ENCODE measurements at regions not wholly inside any gene's neighbourhood (a gene's known extent, or its start where the extent isn't known, plus 50 kb on each side); places are given as distances from the start of the nearest gene placed in this dataset.
"Not testable (repeated sequence)": the region's sequence is repeated elsewhere in the genome, so short reads cannot be mapped to it uniquely, and the experiment has no call there.

DNA sequence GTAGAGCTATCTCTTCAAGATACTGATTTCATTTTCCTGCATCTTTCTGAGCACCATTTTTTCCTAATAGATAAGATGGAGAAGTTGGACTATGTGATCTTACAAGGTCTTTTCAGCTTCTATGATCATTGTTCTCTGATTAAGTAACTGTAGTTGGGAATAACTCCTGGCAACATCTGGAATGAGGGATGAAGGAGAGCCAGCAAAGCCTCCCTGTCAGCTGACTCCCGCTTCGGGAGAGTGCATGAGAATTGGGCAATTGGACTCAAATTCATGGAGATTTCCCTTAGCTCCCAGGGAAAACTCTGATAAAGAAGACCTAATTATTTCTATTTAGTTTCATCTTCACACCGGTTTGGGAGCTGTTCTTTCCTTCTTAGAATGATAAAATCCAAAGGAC is 146.1 kb downstream of the CCDC71L start:
- no peak for DNase-seq
- no peak for TF ChIP-seq POLR2A (IDR thresholded peaks at IDR 0.05; ENCODE audit: low read length)
- TF ChIP-seq GATA1 (IDR thresholded peaks at IDR 0.05; ENCODE audit: low read depth, low read length) = no peak

DNA sequence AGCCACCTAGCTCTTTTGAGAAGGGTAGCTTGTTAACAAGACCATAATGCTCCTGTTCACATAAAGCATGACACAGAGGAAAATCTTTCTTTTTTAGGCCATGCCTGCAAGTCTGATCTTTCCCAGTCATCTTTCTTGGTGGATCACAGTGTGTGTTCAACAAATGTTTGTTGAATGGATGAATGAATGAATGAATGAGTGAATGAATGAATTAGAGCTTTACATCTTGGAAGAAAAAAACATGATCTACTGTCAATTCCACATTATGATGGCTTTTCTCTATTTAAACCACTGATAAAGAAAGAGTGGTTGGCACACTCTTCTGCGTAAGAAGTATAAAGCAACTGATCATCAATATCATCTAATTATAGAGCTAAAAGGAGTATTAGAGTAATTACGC is 148.7 kb downstream of the CCDC71L start:
- TF ChIP-seq POLR2A (IDR thresholded peaks at IDR 0.05; ENCODE audit: low read length) = no peak
- no peak for TF ChIP-seq GATA1 (IDR thresholded peaks at IDR 0.05; ENCODE audit: low read depth, low read length)
- DNase-seq = no peak

DNA sequence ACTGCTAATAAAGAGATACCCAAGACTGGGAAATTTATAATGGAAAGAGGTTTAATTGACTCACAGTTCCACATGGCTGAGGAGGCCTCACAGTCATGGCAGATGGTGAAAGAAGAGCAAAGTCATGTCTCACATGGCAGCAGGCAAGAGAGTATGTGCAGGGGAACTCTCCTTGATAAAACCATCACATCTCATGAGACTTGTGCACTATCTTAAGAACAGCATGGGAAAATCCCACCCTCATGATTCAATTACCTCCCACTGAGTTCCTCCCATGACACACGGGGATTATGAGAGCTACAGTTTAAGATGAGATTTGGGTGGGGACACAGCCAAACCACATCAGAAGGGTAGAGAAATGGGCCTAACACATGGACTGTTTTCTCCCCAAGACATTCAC is 156.3 kb downstream of the CCDC71L start:
- DNase-seq = peak; percentile 31 to 37
- no peak for TF ChIP-seq POLR2A (IDR thresholded peaks at IDR 0.05; ENCODE audit: low read length)
- TF ChIP-seq GATA1 (IDR thresholded peaks at IDR 0.05; ENCODE audit: low read depth, low read length) = no peak

DNA sequence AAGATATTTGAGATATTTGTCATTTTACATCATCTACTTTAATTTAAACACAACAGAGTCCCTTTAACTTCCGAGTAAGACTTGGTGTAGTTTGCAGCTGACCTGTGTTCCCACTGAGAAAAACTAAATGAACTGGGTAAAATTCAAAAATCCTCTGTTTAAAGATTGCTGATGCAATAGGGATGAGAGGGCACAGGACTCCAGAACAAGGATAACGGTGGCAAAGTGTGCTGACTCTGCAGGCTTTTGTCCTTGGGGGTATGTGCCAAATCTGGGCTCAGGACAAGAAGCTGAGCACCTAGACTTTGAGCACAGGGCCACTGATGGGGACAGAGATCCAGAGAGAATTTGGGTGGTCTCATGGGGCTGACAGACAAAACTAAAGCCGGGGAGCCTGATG is 156.8 kb downstream of the CCDC71L start:
- no peak for DNase-seq
- no peak for TF ChIP-seq GATA1 (IDR thresholded peaks at IDR 0.05; ENCODE audit: low read depth, low read length)
- TF ChIP-seq POLR2A (IDR thresholded peaks at IDR 0.05; ENCODE audit: low read length) = no peak

DNA sequence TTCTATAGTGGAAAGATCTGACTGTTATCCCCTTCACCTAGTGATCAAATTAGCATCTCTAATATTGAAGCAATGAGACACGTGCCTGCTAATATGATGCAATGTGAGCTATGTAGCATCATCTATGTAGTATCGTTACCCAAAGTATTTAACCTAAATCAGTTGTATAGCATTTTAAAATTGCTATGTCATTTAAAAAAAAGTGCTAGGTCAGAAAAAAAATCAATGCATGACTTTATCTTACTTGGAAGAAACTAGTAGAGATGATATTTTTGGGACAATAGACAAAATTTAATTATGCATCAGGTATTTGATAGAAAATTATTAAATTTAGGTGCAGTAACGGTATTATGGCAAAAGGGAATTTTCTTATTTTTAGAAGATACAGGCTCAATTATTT is 157.3 kb downstream of the CCDC71L start:
- TF ChIP-seq POLR2A (IDR thresholded peaks at IDR 0.05; ENCODE audit: low read length) (no peak), GATA1 (IDR thresholded peaks at IDR 0.05; ENCODE audit: low read depth, low read length) (no peak)
- no peak for DNase-seq

DNA sequence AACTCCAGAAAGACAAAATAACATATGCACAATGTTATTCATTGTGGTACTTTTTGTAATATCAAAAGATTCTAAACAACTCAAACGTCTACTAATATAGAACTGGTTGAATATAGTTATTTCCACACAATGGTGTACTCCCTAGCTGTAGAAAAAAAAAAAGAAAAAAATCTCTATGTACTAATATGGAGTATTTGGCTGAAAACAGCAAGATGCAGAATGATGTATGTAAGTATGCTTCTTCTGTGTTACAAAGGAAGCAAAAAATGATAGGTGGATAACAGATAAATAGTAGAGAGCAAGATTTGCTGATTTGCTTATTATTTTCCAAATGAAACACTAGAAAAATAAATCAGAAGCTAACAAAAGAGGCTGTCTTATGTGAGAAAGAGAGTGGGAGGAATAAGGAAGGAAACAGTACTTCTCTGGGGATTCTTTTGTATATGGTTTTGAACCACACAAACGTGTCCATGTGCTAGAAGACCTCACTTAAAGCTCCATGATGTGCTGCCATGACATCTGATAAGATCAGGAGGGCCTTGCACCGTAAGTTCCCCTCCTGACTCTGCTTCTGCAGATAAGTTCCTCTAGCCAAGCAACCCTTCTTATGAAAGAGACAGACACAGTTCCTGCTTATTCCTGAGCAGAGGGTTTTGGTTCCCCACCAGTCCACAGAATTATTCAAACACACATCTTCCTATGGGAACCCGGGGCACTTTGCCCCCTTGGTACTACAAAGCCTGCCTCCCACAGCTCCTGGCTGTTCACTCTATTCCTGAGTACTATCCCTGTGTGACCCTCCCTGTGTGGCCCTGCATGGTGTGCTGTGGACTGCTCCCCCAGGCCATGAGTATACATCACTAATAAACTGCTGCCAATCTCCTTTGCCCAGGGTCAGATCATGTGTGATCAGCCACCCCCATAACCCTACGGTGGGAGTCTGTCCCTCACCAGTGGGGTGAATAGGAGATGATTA is 159.1 kb downstream of the CCDC71L start:
- peak; percentile 71 to 84 for DNase-seq
- TF ChIP-seq GATA1 (IDR thresholded peaks at IDR 0.05; ENCODE audit: low read depth, low read length) (peak; percentile 10), POLR2A (IDR thresholded peaks at IDR 0.05; ENCODE audit: low read length) (no peak)

DNA sequence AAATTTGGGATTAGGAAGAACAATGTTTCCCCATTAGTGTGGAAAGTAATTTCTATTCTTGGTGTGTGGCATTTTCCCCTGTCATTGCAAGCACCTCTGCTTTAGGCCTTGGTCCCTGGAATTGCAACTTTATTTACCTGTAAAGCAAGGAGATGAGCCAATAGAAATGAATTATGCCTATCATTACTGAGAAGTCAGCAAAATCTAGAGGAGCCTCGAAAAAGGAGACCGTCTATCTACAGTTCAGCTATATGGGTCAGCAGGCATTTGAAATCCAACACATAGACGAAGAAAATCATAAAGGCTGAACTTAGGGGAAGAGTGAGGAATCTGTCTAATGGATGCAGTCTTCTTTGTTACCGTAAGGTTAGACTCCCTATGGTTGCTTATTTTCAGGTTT is 161.1 kb downstream of the CCDC71L start:
- TF ChIP-seq POLR2A (IDR thresholded peaks at IDR 0.05; ENCODE audit: low read length) = no peak
- no peak for TF ChIP-seq GATA1 (IDR thresholded peaks at IDR 0.05; ENCODE audit: low read depth, low read length)

DNA sequence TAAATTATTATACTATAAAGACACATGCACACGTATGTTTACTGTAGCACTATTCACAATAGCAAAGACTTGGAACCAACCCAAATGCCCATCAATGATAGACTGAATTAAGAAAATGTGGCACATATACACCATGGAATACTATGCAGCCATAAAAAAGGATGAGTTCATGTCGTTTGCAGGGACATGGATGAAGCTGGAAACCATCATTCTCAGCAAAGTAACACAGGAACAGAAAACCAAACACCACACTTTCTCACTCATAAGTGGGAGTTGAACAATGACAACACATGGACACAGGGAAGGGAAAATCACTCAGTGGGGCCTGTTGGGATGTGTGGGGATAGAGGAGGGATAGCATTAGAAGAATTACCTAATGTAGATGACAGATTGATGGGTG is 163.0 kb downstream of the CCDC71L start:
- DNase-seq = not testable (repeated sequence)

More for the DNA sequence above, 161.1 kb downstream of the CCDC71L start:
- no peak for DNase-seq

DNA sequence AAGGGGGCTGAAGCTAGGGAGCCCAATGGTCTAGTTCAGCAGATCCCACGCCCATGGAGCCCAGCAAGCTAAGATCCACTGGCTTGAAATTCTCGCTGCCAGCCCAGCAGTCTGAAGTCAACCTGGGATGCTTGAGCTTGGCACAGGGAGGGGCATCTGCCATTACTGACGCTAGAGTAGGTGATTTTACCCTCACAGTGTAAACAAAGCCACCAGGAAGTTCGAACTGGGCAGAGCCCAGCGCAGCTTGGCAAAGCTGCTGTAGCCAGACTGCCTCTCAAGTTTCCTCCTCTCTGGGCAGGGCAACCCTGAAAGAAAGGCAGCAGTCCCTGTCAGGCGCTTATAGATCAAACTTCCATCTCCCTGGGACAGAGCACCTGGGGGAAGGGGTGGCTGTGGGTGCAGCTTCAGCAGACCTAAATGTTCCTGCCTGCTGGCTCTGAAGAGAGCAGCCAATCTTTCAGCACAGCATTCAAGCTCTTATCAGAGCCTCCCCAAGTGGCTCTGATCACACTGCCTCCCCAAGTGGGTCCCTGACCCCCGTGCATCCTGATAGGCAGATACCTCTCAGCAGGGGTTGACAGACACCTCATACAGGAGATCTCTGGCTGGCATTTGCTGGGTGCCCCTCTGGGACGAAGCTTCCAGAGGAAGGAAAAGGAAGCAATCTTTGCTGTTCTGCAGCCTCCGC is 167.8 kb downstream of the CCDC71L start:
- no peak for TF ChIP-seq GATA1 (IDR thresholded peaks at IDR 0.05; ENCODE audit: low read depth, low read length)
- no peak for TF ChIP-seq POLR2A (IDR thresholded peaks at IDR 0.05; ENCODE audit: low read length)
- DNase-seq = peak in 1 of 2 experiments; percentile 29

DNA sequence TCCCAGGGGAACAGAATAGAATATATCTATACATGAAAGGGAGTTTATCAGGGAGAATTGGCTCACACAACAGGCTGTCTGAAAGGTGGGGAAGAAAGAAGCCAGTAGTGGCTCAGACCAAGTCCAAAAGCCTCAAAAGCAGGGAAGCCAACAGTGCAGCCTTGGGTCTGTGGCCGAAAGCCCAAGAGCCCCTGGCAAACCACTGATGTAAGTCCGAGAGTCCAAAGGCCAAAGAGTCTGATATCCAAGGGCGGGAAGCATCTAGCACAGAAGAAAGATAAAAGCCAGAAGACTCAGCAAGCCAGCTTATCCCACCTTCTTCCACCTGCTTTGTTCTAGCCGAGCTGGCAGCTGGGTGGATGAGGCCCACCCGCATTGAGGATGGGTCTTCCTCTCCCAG is 172.5 kb downstream of the CCDC71L start:
- TF ChIP-seq POLR2A (IDR thresholded peaks at IDR 0.05; ENCODE audit: low read length) (no peak), GATA1 (IDR thresholded peaks at IDR 0.05; ENCODE audit: low read depth, low read length) (no peak)
- no peak for DNase-seq

DNA sequence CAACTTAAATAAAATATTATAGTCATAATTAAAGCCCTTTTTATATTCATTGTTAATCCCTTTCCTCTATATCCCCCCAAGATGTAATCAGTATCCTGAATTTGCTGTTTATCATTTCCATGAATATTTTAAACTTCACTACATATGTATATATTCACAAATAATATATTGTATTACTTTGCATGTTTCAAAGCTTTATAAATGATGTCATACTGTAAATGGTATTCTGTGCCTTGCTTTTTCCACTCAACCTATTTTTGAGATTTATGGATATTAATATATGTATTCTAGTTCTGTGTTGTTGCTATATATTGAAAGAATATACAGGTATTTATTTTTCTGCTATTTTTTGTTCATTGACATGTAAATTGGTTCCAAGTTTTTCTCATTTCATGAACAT is 173.1 kb downstream of the CCDC71L start:
- no peak for DNase-seq
- TF ChIP-seq GATA1 (IDR thresholded peaks at IDR 0.05; ENCODE audit: low read depth, low read length) (no peak), POLR2A (IDR thresholded peaks at IDR 0.05; ENCODE audit: low read length) (no peak)

DNA sequence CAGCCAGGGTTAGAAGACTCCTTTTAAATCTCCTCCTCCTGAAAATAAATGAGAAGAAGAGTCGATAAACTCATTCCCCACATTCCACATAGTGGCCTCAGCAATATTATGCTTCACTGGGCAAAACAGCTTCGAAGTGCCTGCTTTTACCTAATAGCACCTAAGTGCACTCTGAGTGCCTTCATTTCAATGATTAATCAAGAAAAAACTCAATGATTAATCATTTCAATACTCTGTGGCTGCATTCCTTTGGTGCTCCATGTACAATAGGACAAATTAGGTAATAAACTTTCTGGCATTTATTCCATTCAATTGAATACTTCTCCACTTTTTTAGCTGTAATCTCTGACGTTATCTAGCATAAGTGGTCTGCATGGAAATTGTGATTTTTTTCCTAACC is 174.6 kb downstream of the CCDC71L start:
- no peak for DNase-seq
- no peak for TF ChIP-seq POLR2A (IDR thresholded peaks at IDR 0.05; ENCODE audit: low read length)
- no peak for TF ChIP-seq GATA1 (IDR thresholded peaks at IDR 0.05; ENCODE audit: low read depth, low read length)

DNA sequence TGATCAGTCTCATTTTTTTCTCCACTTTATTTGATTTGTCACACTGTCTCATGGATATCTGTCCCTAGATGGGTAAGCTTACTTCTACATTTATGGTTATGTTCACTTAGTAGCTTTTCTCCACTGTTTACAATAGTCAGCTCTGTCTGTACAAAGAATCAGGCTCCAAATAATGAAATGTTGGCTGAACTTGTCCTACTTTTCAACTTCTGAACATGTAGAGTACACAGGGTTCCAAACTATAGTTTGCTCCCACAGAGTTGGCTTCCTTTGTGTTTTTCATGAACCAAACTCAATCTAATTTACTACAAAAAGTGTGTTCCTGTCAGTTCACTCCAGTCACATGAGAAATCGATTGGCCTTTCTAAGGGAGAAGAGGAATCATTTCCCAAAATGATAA is 175.0 kb downstream of the CCDC71L start:
- TF ChIP-seq POLR2A (IDR thresholded peaks at IDR 0.05; ENCODE audit: low read length) = no peak
- no peak for TF ChIP-seq GATA1 (IDR thresholded peaks at IDR 0.05; ENCODE audit: low read depth, low read length)
- DNase-seq = no peak

DNA sequence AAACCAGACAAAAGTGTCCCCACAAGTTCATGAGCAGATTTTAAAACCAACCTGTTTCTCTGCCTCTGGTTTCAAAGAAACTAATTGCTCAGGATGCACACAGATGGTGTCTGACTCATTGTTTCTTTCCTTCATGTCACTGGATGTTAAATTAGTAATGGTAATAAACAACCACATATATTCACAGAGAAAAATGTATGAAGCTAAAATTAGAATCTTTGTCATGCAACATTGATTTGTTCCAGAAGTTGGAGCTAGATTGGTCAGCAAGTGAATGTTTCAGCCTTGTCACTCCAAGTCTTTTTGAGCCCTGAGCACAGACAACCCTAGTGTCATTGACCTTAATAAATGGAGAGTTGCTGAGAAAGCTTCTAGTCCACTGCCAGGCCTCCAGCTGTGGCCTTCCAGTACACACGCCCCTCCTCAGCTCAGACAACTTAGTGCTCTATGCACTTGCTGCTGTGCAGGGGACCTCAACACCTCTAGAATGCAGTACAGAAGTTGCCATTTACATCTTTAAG is 175.9 kb downstream of the CCDC71L start:
- no peak for DNase-seq
- TF ChIP-seq POLR2A (IDR thresholded peaks at IDR 0.05; ENCODE audit: low read length) = no peak
- TF ChIP-seq GATA1 (IDR thresholded peaks at IDR 0.05; ENCODE audit: low read depth, low read length) = no peak

Data from erythroblast (primary cell).